ENCODE measurements at regions not wholly inside any gene's neighbourhood (a gene's known extent, or its start where the extent isn't known, plus 50 kb on each side); places are given as distances from the start of the nearest gene placed in this dataset.
"Not testable (repeated sequence)": the region's sequence is repeated elsewhere in the genome, so short reads cannot be mapped to it uniquely, and the experiment has no call there.

DNA sequence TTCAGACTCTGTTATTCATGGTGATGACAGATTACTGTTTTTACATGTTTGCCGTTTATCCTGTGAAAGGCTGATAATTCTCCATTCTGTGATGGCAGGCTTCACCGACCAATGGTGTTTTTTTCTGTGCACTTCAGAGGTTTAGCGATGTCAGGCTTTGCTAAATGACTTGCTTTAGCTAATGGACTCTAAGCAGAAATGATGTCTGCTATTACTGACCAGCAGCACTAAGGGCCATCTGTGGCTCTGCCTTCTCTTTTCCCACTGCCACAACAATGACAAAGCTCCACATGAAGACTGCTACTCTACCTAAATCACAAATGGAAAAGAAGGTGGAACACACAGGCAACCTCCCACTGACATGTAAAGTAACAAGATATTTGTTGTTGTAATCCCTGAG, 68.4 kb upstream of the ALB start:
- Histone ChIP-seq H3K27me3 (ENCODE audit: control insufficient read depth, insufficient read depth, low read length) (no peaks in the 10 kb centered on the region), H3K4me3 (ENCODE audit: low read length in 3 of 3) (no peak overlapping the region), H3K9me3 (ENCODE audit: control insufficient read depth in 2 of 3, insufficient read depth in 1 of 3, low read length in 3 of 3) (no peaks in the 10 kb centered on the region), H3K4me1 (ENCODE audit: control insufficient read depth in 2 of 3, insufficient read depth in 2 of 3, low read depth in 1 of 3, low read length in 3 of 3) (no peaks in the 10 kb centered on the region), H3K9ac (ENCODE audit: low read length in 3 of 3) (no peak overlapping the region), H3K27ac (ENCODE audit: low read depth in 2 of 2, low read length in 2 of 2) (no peak overlapping the region), H3K36me3 (ENCODE audit: control insufficient read depth in 2 of 3, insufficient read depth in 3 of 3, low read length in 3 of 3) (no peaks in the 10 kb centered on the region)
- FAIRE-seq = no peak
- TF ChIP-seq, protein P1, sequence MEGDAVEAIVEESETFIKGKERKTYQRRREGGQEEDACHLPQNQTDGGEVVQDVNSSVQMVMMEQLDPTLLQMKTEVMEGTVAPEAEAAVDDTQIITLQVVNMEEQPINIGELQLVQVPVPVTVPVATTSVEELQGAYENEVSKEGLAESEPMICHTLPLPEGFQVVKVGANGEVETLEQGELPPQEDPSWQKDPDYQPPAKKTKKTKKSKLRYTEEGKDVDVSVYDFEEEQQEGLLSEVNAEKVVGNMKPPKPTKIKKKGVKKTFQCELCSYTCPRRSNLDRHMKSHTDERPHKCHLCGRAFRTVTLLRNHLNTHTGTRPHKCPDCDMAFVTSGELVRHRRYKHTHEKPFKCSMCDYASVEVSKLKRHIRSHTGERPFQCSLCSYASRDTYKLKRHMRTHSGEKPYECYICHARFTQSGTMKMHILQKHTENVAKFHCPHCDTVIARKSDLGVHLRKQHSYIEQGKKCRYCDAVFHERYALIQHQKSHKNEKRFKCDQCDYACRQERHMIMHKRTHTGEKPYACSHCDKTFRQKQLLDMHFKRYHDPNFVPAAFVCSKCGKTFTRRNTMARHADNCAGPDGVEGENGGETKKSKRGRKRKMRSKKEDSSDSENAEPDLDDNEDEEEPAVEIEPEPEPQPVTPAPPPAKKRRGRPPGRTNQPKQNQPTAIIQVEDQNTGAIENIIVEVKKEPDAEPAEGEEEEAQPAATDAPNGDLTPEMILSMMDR (IDR thresholded peaks at IDR 0.05; ENCODE audit: borderline replicate concordance, extremely low read depth, insufficient read depth) = no peak
- no peak for DNase-seq
- intact Hi-C loops (cut with DNase I) = no loop called here

DNA sequence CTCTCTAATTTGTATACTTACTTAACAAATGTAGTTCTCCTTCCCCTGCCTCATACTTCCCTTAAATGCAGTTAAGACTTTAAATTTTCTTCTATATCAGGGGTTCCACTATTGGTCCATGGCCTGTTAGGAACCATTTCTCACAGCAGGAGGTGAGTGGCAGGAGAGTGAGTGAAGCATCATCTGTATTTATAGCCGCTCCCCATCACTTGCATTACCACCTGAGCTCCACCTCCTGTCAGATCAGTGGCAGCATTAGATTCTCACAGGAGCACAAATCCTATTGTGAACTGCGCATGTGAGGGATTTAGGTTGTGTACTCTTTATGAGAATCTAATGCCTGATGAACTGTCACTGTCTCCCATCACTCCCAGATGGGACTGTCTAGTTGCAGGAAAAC, 72.1 kb upstream of the ALB start:
- H3K9ac ChIP-seq (ENCODE audit: low read length in 3 of 3); FAIRE-seq; H3K27me3 ChIP-seq (ENCODE audit: control insufficient read depth, insufficient read depth, low read length); H3K9me3 ChIP-seq (ENCODE audit: control insufficient read depth in 2 of 3, insufficient read depth in 1 of 3, low read length in 3 of 3); H3K36me3 ChIP-seq (ENCODE audit: control insufficient read depth in 2 of 3, insufficient read depth in 3 of 3, low read length in 3 of 3); H3K4me1 ChIP-seq (ENCODE audit: control insufficient read depth in 2 of 3, insufficient read depth in 2 of 3, low read depth in 1 of 3, low read length in 3 of 3); intact Hi-C loops (cut with DNase I); DNase-seq; H3K27ac ChIP-seq (ENCODE audit: low read depth in 2 of 2, low read length in 2 of 2); H3K4me3 ChIP-seq (ENCODE audit: low read length in 3 of 3): not testable (repeated sequence)

DNA sequence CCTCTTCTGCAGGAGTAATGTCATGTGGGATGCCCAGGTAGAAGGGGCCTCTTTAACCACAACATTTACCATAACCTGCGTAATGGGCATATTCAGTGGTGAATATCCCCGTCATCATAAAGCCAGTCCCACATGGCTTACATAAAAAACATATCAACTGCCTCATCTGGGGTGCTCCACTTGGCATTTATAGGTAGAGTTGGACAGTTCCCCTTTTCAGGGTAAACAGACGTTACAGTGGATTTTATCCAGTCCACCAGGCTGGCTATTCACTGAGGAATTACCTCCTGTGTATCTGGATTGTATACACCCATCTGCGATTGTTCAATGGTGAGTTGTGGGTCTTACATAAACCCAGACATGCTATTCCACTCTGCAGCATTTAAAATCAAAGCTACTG, 70.7 kb upstream of the ANKRD17 start:
- H3K4me1 ChIP-seq (ENCODE audit: control insufficient read depth in 2 of 3, insufficient read depth in 2 of 3, low read depth in 1 of 3, low read length in 3 of 3) = no peaks in the 10 kb centered on the region
- no peak overlapping the region for H3K9ac ChIP-seq (ENCODE audit: low read length in 3 of 3)
- DNase-seq = no peak
- TF ChIP-seq, protein P1 (IDR thresholded peaks at IDR 0.05; ENCODE audit: borderline replicate concordance, extremely low read depth, insufficient read depth) = no peak
- H3K4me3 ChIP-seq (ENCODE audit: low read length in 3 of 3) = no peak overlapping the region
- H3K27ac ChIP-seq (ENCODE audit: low read depth in 2 of 2, low read length in 2 of 2) = no peak overlapping the region
- H3K36me3 ChIP-seq (ENCODE audit: control insufficient read depth in 2 of 3, insufficient read depth in 3 of 3, low read length in 3 of 3) = no peaks in the 10 kb centered on the region
- intact Hi-C loops (cut with DNase I) = no loop called here
- no peak for FAIRE-seq
- H3K27me3 ChIP-seq (ENCODE audit: control insufficient read depth, insufficient read depth, low read length) = no peaks in the 10 kb centered on the region
- no peaks in the 10 kb centered on the region for H3K9me3 ChIP-seq (ENCODE audit: control insufficient read depth in 2 of 3, insufficient read depth in 1 of 3, low read length in 3 of 3)

DNA sequence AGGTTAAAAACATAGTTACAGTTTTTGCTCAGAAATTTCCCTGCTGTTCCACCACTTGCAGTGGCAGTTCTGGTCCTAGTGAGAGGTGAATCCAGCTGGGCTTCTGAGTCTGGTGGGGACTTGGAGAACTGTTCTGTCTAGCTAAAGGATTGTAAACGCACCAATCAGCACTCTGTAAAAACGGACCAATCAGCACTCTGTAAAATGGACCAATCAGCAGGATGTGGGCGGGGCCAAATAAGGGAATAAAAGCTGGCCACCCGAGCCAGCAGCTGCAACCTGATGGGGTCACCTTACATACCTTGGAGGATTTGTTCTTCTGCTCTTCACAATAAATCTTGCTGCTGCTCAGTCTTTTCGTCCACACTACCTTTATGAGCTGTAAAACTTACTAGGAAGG, 67.2 kb upstream of the ANKRD17 start:
- intact Hi-C loops (cut with DNase I); H3K27me3 ChIP-seq (ENCODE audit: control insufficient read depth, insufficient read depth, low read length); DNase-seq; H3K4me1 ChIP-seq (ENCODE audit: control insufficient read depth in 2 of 3, insufficient read depth in 2 of 3, low read depth in 1 of 3, low read length in 3 of 3); H3K9ac ChIP-seq (ENCODE audit: low read length in 3 of 3); H3K27ac ChIP-seq (ENCODE audit: low read depth in 2 of 2, low read length in 2 of 2); FAIRE-seq; H3K36me3 ChIP-seq (ENCODE audit: control insufficient read depth in 2 of 3, insufficient read depth in 3 of 3, low read length in 3 of 3); H3K9me3 ChIP-seq (ENCODE audit: control insufficient read depth in 2 of 3, insufficient read depth in 1 of 3, low read length in 3 of 3); H3K4me3 ChIP-seq (ENCODE audit: low read length in 3 of 3): not testable (repeated sequence)

DNA sequence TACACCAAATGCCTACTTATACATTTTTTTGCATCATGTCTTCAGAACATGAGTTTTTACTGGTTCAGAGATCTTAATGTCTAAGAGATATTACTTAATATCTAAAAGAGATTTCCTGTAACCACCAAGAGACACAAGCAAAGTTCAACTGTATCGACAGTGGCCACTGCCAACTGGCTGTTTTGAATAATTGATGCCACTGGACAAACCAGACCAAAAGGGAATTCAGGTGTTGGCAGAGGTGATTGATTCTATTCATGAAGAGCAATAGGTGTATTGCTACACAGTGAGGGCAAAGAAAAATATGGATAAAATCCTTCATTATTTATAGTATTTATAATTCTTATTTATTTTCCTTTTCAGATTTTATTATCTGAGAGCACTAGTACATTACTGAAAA, 58.5 kb upstream of the ANKRD17 start:
- H3K36me3 ChIP-seq (ENCODE audit: control insufficient read depth in 2 of 3, insufficient read depth in 3 of 3, low read length in 3 of 3) = no peaks in the 10 kb centered on the region
- intact Hi-C loops (cut with DNase I) = no loop called here
- TF ChIP-seq, protein P1 (IDR thresholded peaks at IDR 0.05; ENCODE audit: borderline replicate concordance, extremely low read depth, insufficient read depth) = no peak
- no peak overlapping the region for H3K27ac ChIP-seq (ENCODE audit: low read depth in 2 of 2, low read length in 2 of 2)
- H3K4me1 ChIP-seq (ENCODE audit: control insufficient read depth in 2 of 3, insufficient read depth in 2 of 3, low read depth in 1 of 3, low read length in 3 of 3) = no peaks in the 10 kb centered on the region
- H3K9ac ChIP-seq (ENCODE audit: low read length in 3 of 3) = no peak overlapping the region
- FAIRE-seq (no peak), DNase-seq (no peak)
- no peaks in the 10 kb centered on the region for H3K9me3 ChIP-seq (ENCODE audit: control insufficient read depth in 2 of 3, insufficient read depth in 1 of 3, low read length in 3 of 3)
- no peak overlapping the region for H3K4me3 ChIP-seq (ENCODE audit: low read length in 3 of 3)
- no peaks in the 10 kb centered on the region for H3K27me3 ChIP-seq (ENCODE audit: control insufficient read depth, insufficient read depth, low read length)

Measured in kidney (tissue), 13 donors.